Natural killer cell (primary cell): ENCODE measurements at regions not wholly inside any gene's neighbourhood (a gene's known extent, or its start where the extent isn't known, plus 50 kb on each side); places are given as distances from the start of the nearest gene placed in this dataset.
"Not testable (repeated sequence)": the region's sequence is repeated elsewhere in the genome, so short reads cannot be mapped to it uniquely, and the experiment has no call there.

ENCODE experiments used
- ATAC-seq, 3 donors: fragments of 150-1000 bp in 2 of 3; fragments of 200-7000 bp in 1 of 3; cut with Tn5 transposase; 1 replicate in 1 of 3; 2 replicates in 2 of 3; pipeline ENCODE4 v1.10.0; 2021; ENCODE audit warnings: mild to moderate bottlenecking in 2 of 3, moderate library complexity in 2 of 3
- DNase-seq, 2 donors: peaks; one replicate each; pipeline versions ENCODE4 v3.0.0 to v3.0.0-alpha.2; 2013 to 2021; ENCODE audit warnings: mixed read lengths in 1 of 2
- H3K27ac ChIP-seq: one replicate; pipeline ENCODE4 v1.5.1; 2013; ENCODE audit warnings: mild to moderate bottlenecking, low read length
- H3K27me3 ChIP-seq: one replicate; pipeline ENCODE4 v1.6.1; 2013; ENCODE audit warnings: low read length; ENCODE audit not compliant: control insufficient read depth, insufficient read depth
- H3K36me3 ChIP-seq: one replicate; pipeline ENCODE4 v1.6.1; 2013; ENCODE audit warnings: low read length; ENCODE audit not compliant: control insufficient read depth, insufficient read depth
- H3K4me1 ChIP-seq: one replicate; pipeline ENCODE4 v1.6.1; 2013; ENCODE audit warnings: low read length; ENCODE audit not compliant: control insufficient read depth, insufficient read depth
- H3K4me3 ChIP-seq: one replicate; pipeline ENCODE4 v1.5.1; 2013; ENCODE audit warnings: low read length
- H3K9me3 ChIP-seq: one replicate; pipeline ENCODE4 v1.6.1; 2013; ENCODE audit warnings: low read length; ENCODE audit not compliant: control insufficient read depth, insufficient read depth
- H3K27ac Mint-ChIP-seq, 2 donors: one replicate each; pipeline ENCODE4 v1.8.0; 2022; ENCODE audit warnings: mild to moderate bottlenecking in 2 of 2, mixed read lengths in 2 of 2, moderate library complexity in 1 of 2
- H3K27me3 Mint-ChIP-seq, 2 donors: one replicate each; pipeline ENCODE4 v1.8.0; 2022; ENCODE audit warnings: low read depth in 2 of 2, mixed read lengths in 2 of 2
- H3K36me3 Mint-ChIP-seq: one replicate; pipeline ENCODE4 v1.8.0; 2022; ENCODE audit warnings: mixed read lengths
- H3K4me1 Mint-ChIP-seq, 2 donors: one replicate each; pipeline ENCODE4 v1.8.0; 2022; ENCODE audit warnings: mixed read lengths in 2 of 2
- H3K4me3 Mint-ChIP-seq: one replicate; pipeline ENCODE4 v1.8.0; 2022; ENCODE audit warnings: mild to moderate bottlenecking, moderate library complexity, mixed read lengths
- H3K9me3 Mint-ChIP-seq, 2 donors: one replicate each; pipeline ENCODE4 v1.8.0; 2022; ENCODE audit warnings: mixed read lengths in 2 of 2
- CTCF ChIP-seq: fragments of 200-600 bp; IDR thresholded peaks from one replicate; pipeline ENCODE4 v1.8.0; 2022; ENCODE audit warnings: antibody characterized with exemption
- WGBS: methylation state at CpG from one replicate; pipeline ENCODE4 v1.1.7; 2013; ENCODE audit warnings: missing lambda C conversion rate; ENCODE audit not compliant: insufficient coverage; 5-methylcytosine and 5-hydroxymethylcytosine counted together
- intact Hi-C: fragments of 100-400 bp; cut with micrococcal nuclease; formaldehyde crosslinking; loops from one replicate; pipeline ENCODE4 v1.14.2; 2022

- H3K27ac Mint-ChIP-seq, result no peak overlapping the region
- intact Hi-C loops, result no loop called here
- no peaks in the 10 kb centered on the region for H3K4me1 ChIP-seq
- H3K27me3 ChIP-seq, result no peaks in the 10 kb centered on the region
- no peak for ATAC-seq
- H3K36me3 ChIP-seq, result no peaks in the 10 kb centered on the region
- H3K9me3 ChIP-seq, result no peaks in the 10 kb centered on the region
- DNase-seq, result no peak
- H3K4me3 ChIP-seq, result no peak overlapping the region
- no peak overlapping the region for H3K27ac ChIP-seq
- no peak for TF ChIP-seq CTCF
- no peaks in the 10 kb centered on the region for H3K9me3 Mint-ChIP-seq
- H3K27me3 Mint-ChIP-seq, result no peaks in the 10 kb centered on the region
- no peak overlapping the region for H3K4me3 Mint-ChIP-seq
- 78% methylated on average over 2 of the region's 2 CpGs for WGBS
- no peaks in the 10 kb centered on the region for H3K36me3 Mint-ChIP-seq
- no peaks in the 10 kb centered on the region for H3K4me1 Mint-ChIP-seq
Measured at GRCh38 chr10:120212275-120212674, 244.8 kb upstream of the PLPP4 start.

DNA sequence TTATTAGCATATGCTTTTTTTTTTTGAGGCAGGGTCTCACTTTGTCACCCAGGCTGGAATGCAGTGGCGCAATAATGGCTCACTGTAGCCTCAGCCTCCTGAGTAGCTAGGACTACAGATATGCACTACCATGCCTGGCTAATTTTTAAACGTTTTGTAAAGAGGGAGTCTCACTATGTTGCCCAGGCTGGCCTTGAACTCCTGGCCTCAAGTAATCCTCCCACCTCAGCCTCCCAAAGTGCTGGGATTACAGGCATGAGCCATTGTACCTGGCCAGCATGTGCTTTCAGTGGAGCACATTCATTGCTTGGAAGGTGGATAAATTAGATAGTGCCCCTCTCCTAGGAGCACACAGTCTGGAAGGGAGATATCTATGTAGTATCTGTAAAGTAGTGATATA lies 243.7 kb upstream of the PLPP4 start:
- WGBS, result 79% methylated on average over 2 of the region's 2 CpGs
- DNase-seq, H3K27me3 ChIP-seq, H3K4me3 ChIP-seq, H3K27ac ChIP-seq, H3K4me1 Mint-ChIP-seq, H3K9me3 ChIP-seq, H3K36me3 Mint-ChIP-seq, ATAC-seq, H3K4me3 Mint-ChIP-seq, H3K4me1 ChIP-seq, H3K36me3 ChIP-seq, H3K27me3 Mint-ChIP-seq, intact Hi-C loops, H3K27ac Mint-ChIP-seq, H3K9me3 Mint-ChIP-seq: not testable (repeated sequence)

- peaks cover 0 to 4% of the 10 kb centered on the region in 2 donors for H3K27me3 Mint-ChIP-seq
- Histone ChIP-seq H3K36me3 (no peaks in the 10 kb centered on the region), H3K4me1 (no peaks in the 10 kb centered on the region), H3K27me3 (no peaks in the 10 kb centered on the region), H3K27ac (no peak overlapping the region), H3K4me3 (no peak overlapping the region), H3K9me3 (no peaks in the 10 kb centered on the region)
- H3K4me3 Mint-ChIP-seq, result no peak overlapping the region
- 53% methylated on average over 3 of the region's 3 CpGs for WGBS
- ATAC-seq (no peak), DNase-seq (no peak)
- no peaks in the 10 kb centered on the region for H3K4me1 Mint-ChIP-seq
- no peaks in the 10 kb centered on the region for H3K36me3 Mint-ChIP-seq
- intact Hi-C loops, result no loop called here
- H3K27ac Mint-ChIP-seq, result no peak overlapping the region
- TF ChIP-seq CTCF, result no peak
- no peaks in the 10 kb centered on the region for H3K9me3 Mint-ChIP-seq
Measured at GRCh38 chr10:120217736-120218135, 239.3 kb upstream of the PLPP4 start.

- no peaks in the 10 kb centered on the region for H3K36me3 ChIP-seq
- no peaks in the 10 kb centered on the region for H3K9me3 ChIP-seq
- WGBS, result 62% methylated on average over 4 of the region's 4 CpGs
- DNase-seq, result no peak
- no peaks in the 10 kb centered on the region for H3K36me3 Mint-ChIP-seq
- no peak overlapping the region for H3K4me3 Mint-ChIP-seq
- H3K27me3 Mint-ChIP-seq, result peaks cover 0 to 7% of the 10 kb centered on the region in 2 donors
- no peak overlapping the region for H3K4me3 ChIP-seq
- H3K27ac Mint-ChIP-seq, result no peak overlapping the region
- no peak for ATAC-seq
- no peaks in the 10 kb centered on the region for H3K9me3 Mint-ChIP-seq
- TF ChIP-seq CTCF, result no peak
- no peaks in the 10 kb centered on the region for H3K4me1 ChIP-seq
- intact Hi-C loops, result no loop called here
- H3K27me3 ChIP-seq, result no peaks in the 10 kb centered on the region
- H3K27ac ChIP-seq, result no peak overlapping the region
- H3K4me1 Mint-ChIP-seq, result no peaks in the 10 kb centered on the region
Measured at GRCh38 chr10:120221873-120222485, 235.0 kb upstream of the PLPP4 start.
